ENCODE measurements at regions not wholly inside any gene's neighbourhood (a gene's known extent, or its start where the extent isn't known, plus 50 kb on each side); places are given as distances from the start of the nearest gene placed in this dataset.

- TF ChIP-seq REST (IDR thresholded peaks at IDR 0.05; ENCODE audit: insufficient read depth in 1 of 2, low read depth in 2 of 2, low read length in 2 of 2) (no peak), POLR2AphosphoS5 (IDR thresholded peaks at IDR 0.05; ENCODE audit: low read depth, low read length) (no peak)
Measured at GRCh38 chr2:7703048-7703447, 785.8 kb downstream of the RNF144A start.

- TF ChIP-seq TAF1 (IDR thresholded peaks at IDR 0.05; ENCODE audit: borderline replicate concordance, insufficient read depth, low read length) = no peak
- no peak for TF ChIP-seq REST (IDR thresholded peaks at IDR 0.05; ENCODE audit: insufficient read depth in 1 of 2, low read depth in 2 of 2, low read length in 2 of 2)
- no peak for TF ChIP-seq FOXP2 (optimal IDR thresholded peaks at IDR 0.05; ENCODE audit: borderline replicate concordance, extremely low read depth, extremely low read length, insufficient read depth)
- no peak for TF ChIP-seq POLR2AphosphoS5 (IDR thresholded peaks at IDR 0.05; ENCODE audit: low read depth, low read length)
- TF ChIP-seq SIN3A (IDR thresholded peaks at IDR 0.05; ENCODE audit: borderline replicate concordance, insufficient read depth, low read length) = no peak
Measured at GRCh38 chr2:7703543-7704144, 786.4 kb downstream of the RNF144A start.

- no peak for TF ChIP-seq POLR2AphosphoS5 (IDR thresholded peaks at IDR 0.05; ENCODE audit: low read depth, low read length)
- TF ChIP-seq TAF1 (IDR thresholded peaks at IDR 0.05; ENCODE audit: borderline replicate concordance, insufficient read depth, low read length) = no peak
- TF ChIP-seq REST (IDR thresholded peaks at IDR 0.05; ENCODE audit: insufficient read depth in 1 of 2, low read depth in 2 of 2, low read length in 2 of 2) = no peak
- no peak for TF ChIP-seq FOXP2 (optimal IDR thresholded peaks at IDR 0.05; ENCODE audit: borderline replicate concordance, extremely low read depth, extremely low read length, insufficient read depth)
- TF ChIP-seq SIN3A (IDR thresholded peaks at IDR 0.05; ENCODE audit: borderline replicate concordance, insufficient read depth, low read length) = no peak
Measured at GRCh38 chr2:7704296-7704865, 787.2 kb downstream of the RNF144A start.

GRCh38 chr2:7706791-7707190, 789.6 kb downstream of the RNF144A start:
- TF ChIP-seq POLR2AphosphoS5 (IDR thresholded peaks at IDR 0.05; ENCODE audit: low read depth, low read length) = no peak
- TF ChIP-seq TAF1 (IDR thresholded peaks at IDR 0.05; ENCODE audit: borderline replicate concordance, insufficient read depth, low read length) = no peak

GRCh38 chr2:7707723-7708122, 790.5 kb downstream of the RNF144A start:
- TF ChIP-seq SIN3A (IDR thresholded peaks at IDR 0.05; ENCODE audit: borderline replicate concordance, insufficient read depth, low read length) (no peak), FOXP2 (optimal IDR thresholded peaks at IDR 0.05; ENCODE audit: borderline replicate concordance, extremely low read depth, extremely low read length, insufficient read depth) (no peak), POLR2AphosphoS5 (IDR thresholded peaks at IDR 0.05; ENCODE audit: low read depth, low read length) (no peak), TAF1 (IDR thresholded peaks at IDR 0.05; ENCODE audit: borderline replicate concordance, insufficient read depth, low read length) (no peak), REST (IDR thresholded peaks at IDR 0.05; ENCODE audit: insufficient read depth in 1 of 2, low read depth in 2 of 2, low read length in 2 of 2) (no peak)
